ENCODE measurements at regions not wholly inside any gene's neighbourhood (a gene's known extent, or its start where the extent isn't known, plus 50 kb on each side); places are given as distances from the start of the nearest gene placed in this dataset.

- TF ChIP-seq ZC3H10 (CRISPR knock-in tag; IDR thresholded peaks at IDR 0.05) = no peak
- no peak for TF ChIP-seq ZFP3 (CRISPR knock-in tag; IDR thresholded peaks at IDR 0.05)
- TF ChIP-seq ZFP30 (CRISPR knock-in tag; IDR thresholded peaks at IDR 0.05) = no peak
- TF ChIP-seq ESRRG (CRISPR knock-in tag; IDR thresholded peaks at IDR 0.05) = no peak
- TF ChIP-seq RARB (CRISPR knock-in tag; IDR thresholded peaks at IDR 0.05) = no peak
- no peak for TF ChIP-seq ZNF70 (CRISPR knock-in tag; IDR thresholded peaks at IDR 0.05)
- TF ChIP-seq ARNTL (CRISPR knock-in tag; IDR thresholded peaks at IDR 0.05; ENCODE audit: borderline replicate concordance, low read depth) = no peak
- TF ChIP-seq OSR1 (CRISPR knock-in tag; IDR thresholded peaks at IDR 0.05) = no peak
Observed at GRCh38 chr10:32120147-32120546, 63.9 kb upstream of the KIF5B start.

All from SK-N-SH treated with all-trans-retinoic acid at 6 μM for 48 hours (cell line).